ENCODE measurements at regions not wholly inside any gene's neighbourhood (a gene's known extent, or its start where the extent isn't known, plus 50 kb on each side); places are given as distances from the start of the nearest gene placed in this dataset.
"Not testable (repeated sequence)": the region's sequence is repeated elsewhere in the genome, so short reads cannot be mapped to it uniquely, and the experiment has no call there.

DNA sequence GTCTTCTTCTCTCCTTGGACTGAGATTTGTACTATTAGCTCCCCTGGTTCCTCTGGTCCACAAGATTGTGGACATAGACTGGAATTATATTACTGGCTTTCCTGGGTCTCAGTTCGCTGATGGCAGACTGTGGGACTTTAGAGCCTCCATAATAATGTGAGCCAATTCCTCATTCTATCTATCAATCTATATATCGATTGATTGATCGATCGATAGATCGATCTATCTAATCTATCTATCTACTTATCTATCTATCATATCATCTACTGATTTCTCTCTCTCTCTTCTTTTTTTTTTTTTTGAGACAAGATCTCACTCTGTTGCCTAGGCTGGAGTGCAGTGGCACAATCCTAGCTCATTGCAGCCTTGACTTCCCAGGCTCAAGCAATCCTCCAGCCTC, 51.5 kb upstream of the DDR1 start:
- no peak for DNase-seq (ENCODE audit: low read depth in 2 of 2)

- no peak for DNase-seq (ENCODE audit: low read depth in 2 of 2)
These were observed 53.9 kb upstream of the DDR1 start for GRCh38 chr6:30830438-30830837.

DNA sequence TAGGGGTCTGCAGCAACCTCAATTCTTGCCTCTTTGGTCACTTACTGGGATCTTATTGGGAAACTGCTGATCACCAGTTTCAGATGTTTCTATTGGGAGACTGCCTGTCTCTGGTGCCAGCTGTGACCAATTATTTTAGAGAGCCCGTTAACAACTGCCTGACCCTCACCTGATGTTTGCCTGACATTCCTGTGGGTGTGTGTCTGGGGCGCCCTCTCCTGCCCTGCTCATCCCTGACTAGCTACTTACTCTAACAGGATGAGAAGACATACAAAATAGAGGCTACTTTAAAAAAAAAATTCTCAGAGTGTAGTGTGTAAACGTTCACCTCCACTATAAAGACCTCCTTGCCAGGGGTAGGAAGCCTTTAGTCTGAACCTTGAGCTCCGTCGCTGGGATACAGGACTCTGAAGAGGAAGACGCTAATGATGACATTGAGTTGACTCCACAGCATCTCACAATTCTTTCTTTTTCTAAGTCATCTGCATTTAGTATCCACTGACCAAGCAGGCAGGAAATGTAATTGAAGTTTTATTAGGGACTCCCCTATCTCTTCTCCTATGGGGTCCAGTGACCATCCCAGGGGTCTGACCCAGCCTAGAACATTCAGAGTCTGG, 54.6 kb upstream of the DDR1 start:
- DNase-seq (ENCODE audit: low read depth in 2 of 2), result no peak

DNA sequence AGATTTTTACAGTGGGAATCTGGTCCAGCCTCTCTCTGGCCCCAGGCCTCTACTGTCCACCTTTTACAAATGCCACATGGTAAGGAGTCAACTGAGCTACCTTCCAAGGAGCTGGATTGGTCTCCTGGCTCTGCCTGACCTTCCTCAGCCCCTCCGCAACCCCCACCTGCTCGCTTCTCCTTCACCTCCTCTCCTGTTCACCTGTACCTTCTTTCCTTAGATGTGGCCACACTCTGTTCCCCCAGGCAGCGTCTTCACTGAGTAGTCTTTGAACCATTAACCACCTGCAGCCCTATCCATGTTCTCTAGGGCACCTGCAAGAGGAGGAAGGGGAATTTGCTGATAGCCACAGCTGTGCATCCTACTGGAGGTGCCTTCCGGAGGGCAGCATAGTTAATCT, 55.3 kb upstream of the DDR1 start:
- DNase-seq (ENCODE audit: low read depth in 2 of 2), result no peak

DNA sequence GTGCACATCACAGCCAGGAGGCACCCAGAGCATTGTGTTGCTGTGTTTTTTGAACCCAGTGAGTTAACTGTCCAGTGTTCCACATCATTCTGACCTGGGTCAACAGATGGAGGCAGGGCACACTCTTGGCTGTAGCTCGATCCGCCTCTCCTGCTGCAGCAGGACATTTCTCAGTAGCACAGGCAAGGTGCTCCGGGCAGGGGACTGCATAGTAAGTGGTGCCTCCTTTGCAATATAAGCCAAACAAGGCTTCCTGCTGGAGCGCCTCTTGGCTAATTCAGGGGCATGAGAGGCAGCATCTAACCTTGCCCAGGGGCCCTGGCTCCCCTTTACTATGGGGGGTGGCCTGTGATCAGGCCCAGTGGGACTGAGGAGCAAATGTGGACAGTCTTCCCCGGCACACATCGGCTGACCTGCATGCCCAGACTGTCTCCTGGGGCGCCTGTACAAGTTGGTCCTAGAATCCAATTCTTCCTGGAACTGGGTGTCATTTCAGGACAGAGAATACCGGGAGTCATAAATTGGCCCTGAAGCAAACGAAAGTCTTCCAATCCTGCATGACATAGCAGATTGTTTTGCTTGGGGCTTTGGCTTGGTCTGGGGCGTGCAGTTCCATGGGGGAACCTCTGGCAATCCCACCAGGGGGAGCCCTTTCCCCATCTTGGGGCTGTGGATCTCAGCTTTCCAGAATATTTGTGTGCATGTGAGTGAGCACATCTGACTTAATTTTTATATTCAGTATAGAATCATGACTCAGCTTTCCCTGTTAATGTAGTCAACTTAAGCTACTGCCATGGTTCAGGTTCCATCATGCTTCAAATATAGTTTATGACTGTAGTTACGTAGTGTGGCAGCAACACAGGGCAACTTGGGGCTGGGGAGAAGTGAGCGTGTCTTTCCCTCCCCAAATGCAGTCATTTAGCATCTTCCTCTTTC, 56.0 kb upstream of the DDR1 start:
- DNase-seq (ENCODE audit: low read depth in 2 of 2), result peak; percentile 72 to 85

- no peak for DNase-seq (ENCODE audit: low read depth in 2 of 2)
These were observed 57.4 kb upstream of the DDR1 start for GRCh38 chr6:30826961-30827342.

DNA sequence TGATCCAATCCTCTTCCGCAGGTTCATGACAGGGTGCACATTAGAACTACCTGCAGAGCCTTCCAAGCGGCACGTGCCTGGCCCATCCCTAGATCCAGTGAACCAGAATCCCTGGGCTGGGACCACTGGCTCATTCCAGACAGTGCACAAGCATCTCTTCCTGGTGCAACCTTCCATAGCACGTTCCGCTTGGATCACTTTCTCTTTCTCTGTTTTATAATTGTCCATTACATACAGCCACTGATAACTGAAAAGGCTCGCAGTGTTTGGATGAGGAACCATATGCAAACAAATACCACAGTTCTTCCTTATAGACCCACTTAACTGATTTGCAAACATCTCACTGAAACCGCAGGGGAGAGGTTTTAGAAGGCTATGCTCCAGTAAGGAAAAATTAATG, 59.6 kb upstream of the DDR1 start:
- no peak for DNase-seq (ENCODE audit: low read depth in 2 of 2)

DNA sequence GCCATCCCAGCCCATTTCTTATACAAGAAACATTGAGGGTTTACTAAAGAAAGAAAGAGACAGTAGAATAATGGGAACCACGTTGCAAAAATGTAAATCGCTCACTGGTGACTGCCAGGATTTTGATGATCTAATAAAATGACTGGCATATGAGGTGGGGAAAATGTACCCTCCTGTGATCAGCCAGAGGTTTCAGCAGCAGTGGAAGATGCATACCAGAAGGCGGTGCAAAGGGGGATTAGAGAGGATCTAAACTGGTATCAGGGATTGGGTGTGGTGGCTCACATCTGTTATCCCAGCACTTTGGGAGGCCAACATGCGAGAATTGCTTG, 60.8 kb upstream of the DDR1 start:
- no peak for DNase-seq (ENCODE audit: low read depth in 2 of 2)

GRCh38 chr6:30821862-30822784, 62.2 kb upstream of the DDR1 start:
- DNase-seq (ENCODE audit: low read depth in 2 of 2), result no peak

GRCh38 chr6:30820193-30820592, 64.1 kb upstream of the DDR1 start:
- no peak for DNase-seq (ENCODE audit: low read depth in 2 of 2)

DNA sequence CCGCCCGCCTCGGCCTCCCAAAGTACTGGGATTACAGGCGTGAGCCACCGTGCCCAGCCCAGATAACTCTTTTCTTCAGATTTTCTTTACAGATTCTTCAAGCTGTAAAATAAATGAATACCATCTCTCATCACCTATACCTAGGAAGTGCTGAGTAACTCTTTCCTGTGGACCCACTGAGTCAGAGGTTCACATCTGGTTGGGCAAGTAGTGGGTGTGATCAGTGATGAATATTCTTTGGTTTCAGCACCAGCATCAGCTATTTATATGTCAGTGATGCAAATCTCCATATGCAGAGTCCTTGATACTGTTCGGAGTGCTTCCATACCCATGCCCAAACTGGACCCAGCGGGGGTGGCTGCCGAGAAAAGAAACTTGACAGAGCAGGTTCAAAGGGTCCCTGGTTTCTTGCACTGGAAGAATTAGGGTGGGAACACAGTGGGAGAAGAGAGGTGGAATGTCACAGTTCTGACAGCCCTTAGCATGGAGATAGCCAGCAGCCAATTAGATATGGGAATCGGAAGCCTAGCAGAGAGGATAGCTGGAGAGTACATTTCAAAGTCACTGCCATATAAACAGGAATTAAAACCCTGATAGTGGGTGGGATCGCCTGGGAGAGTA, 64.9 kb upstream of the DDR1 start:
- DNase-seq (ENCODE audit: low read depth in 2 of 2), result peak; percentile 71 to 76

DNA sequence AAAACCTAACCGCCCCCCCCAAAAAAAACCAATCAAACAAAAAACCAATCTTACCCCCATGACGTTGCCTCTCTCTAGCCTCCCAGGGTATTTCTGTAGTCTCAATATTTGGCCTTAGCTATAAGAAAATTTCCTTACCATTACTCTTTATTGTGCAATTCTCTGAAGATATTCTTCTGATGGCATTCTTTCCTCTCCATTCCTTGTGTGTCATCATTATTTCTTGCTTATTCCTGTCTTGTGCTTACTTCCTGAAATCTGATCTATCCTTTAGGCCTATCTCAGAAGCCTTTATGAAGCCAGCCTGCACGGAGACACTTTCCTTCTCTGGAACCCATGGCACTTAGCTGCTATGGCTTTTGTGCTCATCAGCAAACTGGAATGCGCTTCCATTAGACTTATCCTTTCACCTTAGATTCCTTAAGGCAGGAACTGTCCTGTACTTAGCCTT, 65.9 kb upstream of the DDR1 start:
- DNase-seq (ENCODE audit: low read depth in 2 of 2), result no peak

DNA sequence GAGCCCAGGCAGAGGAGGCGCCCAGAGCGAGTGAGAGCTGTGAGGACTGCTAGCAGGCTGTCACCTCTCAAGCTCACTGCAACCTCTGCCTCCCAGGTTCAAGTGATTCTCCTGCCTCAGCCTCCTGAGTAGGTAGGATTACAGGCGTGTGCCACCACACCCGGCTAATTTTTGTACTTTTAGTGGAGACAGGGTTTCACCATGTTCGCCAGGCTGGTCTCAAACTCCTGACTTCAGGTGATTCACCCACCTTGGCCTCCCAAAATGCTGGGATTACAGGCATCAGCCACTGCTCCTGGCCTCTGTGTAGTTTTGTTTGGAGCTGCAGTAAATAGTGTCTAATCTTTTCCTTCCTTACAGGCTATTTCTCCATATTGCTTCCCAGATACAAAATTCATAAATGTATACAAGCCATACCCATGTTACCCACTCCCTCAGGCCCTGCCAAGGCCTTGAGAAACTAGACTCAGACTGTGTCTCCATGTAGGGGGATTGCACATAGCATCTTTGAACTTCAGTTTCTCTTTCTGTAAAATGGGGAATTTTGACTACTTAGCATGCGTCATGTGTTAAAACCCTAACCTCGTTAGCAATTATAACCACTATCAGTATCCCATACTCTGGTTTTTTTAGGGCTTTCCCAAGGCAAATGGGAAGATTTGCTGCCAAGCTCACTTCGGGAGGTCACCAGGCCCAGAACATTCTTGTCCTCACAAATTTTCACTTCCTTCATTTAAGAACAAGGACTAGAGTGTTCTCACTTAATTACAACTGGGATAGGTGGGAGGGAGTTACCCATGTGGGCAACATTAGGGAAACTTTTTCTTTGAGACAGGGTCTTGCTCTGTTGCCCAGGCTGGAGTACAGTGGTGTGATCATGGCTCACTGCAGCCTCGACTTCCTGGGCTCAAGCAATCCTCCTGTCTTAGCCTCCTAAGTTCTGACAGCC, 67.3 kb upstream of the DDR1 start:
- DNase-seq (ENCODE audit: low read depth in 2 of 2), result no peak

DNA sequence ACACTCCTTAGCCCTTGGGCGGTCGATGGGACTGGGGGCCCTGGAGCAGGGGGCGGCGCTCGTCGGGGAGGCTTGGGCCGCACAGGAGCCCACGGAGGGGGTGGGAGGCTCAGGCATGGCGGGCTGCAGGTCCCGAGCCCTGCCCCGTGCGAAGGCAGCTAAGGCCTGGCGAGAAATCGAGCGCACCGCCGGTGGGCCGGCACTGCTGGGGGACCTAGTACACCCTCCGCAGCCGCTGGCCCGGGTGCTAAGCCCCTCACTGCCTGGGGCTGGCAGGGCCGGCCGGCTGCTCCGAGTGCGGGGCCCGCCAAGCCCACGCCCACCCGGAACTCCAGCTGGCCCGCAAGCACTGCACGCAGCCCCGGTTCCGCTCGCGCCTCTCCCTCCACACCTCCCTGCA, 68.0 kb upstream of the DDR1 start:
- not testable (repeated sequence) for DNase-seq (ENCODE audit: low read depth in 2 of 2)

DNA sequence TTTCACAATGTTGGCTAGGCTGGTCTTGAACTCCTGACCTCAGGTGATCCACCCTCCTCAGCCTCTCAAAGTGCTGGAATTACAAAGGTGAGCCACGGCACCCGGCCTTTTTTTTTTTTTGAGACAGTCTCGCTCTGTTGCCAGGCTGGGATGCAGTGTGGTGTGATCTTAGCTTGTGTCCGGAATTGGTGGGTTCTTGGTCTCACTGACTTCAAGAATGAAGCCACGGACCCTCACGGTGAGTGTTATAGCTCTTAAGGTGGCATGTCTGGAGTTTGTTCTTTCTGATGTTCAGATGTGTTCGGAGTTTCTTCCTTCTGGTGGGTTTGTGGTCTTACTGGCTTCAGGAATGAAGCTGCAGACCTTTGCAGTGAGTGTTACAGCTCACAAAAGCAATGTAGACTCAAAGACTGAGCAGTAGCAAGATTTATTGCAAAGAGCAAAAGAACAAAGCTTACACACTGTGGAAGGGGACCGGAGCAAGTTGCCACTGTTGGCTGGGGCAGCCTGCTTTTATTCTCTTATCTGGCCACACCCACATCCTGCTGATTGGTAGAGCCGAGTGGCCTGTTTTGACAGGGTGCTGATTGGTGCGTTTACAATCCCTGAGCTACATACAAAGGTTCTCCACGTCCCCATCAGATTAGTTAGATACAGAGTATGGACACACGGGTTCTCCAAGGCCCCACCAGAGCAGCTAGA, 69.1 kb upstream of the DDR1 start:
- DNase-seq (ENCODE audit: low read depth in 2 of 2), result peak in 1 of 2 donors; percentile 53

GRCh38 chr6:30814146-30815040, 69.9 kb upstream of the DDR1 start:
- DNase-seq (ENCODE audit: low read depth in 2 of 2), result peak in 1 of 2 donors; percentile 64

GRCh38 chr6:30813631-30814145, 69.3 kb upstream of the IER3 start:
- DNase-seq (ENCODE audit: low read depth in 2 of 2), result no peak

- peak; percentile 82 to 90 for DNase-seq (ENCODE audit: low read depth in 2 of 2)
These were observed 66.5 kb upstream of the IER3 start for GRCh38 chr6:30810813-30811339.

All from stimulated activated CD4-positive, alpha-beta T cell treated with anti-CD3 and anti-CD28 coated beads, Interleukin-15, amount 100 ng/mL, for 48 hours (primary cell).